ENCODE measurements at regions not wholly inside any gene's neighbourhood (a gene's known extent, or its start where the extent isn't known, plus 50 kb on each side); places are given as distances from the start of the nearest gene placed in this dataset.

GRCh38 chr5:37930350-37930749 is 90.5 kb upstream of the GDNF start:
- TF ChIP-seq, protein P1, sequence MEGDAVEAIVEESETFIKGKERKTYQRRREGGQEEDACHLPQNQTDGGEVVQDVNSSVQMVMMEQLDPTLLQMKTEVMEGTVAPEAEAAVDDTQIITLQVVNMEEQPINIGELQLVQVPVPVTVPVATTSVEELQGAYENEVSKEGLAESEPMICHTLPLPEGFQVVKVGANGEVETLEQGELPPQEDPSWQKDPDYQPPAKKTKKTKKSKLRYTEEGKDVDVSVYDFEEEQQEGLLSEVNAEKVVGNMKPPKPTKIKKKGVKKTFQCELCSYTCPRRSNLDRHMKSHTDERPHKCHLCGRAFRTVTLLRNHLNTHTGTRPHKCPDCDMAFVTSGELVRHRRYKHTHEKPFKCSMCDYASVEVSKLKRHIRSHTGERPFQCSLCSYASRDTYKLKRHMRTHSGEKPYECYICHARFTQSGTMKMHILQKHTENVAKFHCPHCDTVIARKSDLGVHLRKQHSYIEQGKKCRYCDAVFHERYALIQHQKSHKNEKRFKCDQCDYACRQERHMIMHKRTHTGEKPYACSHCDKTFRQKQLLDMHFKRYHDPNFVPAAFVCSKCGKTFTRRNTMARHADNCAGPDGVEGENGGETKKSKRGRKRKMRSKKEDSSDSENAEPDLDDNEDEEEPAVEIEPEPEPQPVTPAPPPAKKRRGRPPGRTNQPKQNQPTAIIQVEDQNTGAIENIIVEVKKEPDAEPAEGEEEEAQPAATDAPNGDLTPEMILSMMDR (conservative IDR thresholded peaks at IDR 0.05; ENCODE audit: low read depth, low read length), result no peak
- TF ChIP-seq EZH2 (IDR thresholded peaks at IDR 0.05; ENCODE audit: borderline replicate concordance, low read depth, low read length, poor library complexity, severe bottlenecking), result no peak
